HEK293T (cell line): ENCODE measurements at regions not wholly inside any gene's neighbourhood (a gene's known extent, or its start where the extent isn't known, plus 50 kb on each side); places are given as distances from the start of the nearest gene placed in this dataset.

Experiments
- ARNT ChIP-seq: fragments of 450-650 bp; IDR thresholded peaks from 2 replicates; pipeline ENCODE4 v1.6.1; 2017; ENCODE audit warnings: mild to moderate bottlenecking
- BHLHE40 ChIP-seq: fragments of 450-650 bp; IDR thresholded peaks from 2 replicates; pipeline ENCODE4 v1.6.1; 2016; ENCODE audit warnings: mild to moderate bottlenecking, moderate library complexity, borderline replicate concordance
- ELF4 ChIP-seq: fragments of 450-650 bp; IDR thresholded peaks from 2 replicates; pipeline ENCODE4 v1.6.1; 2017; ENCODE audit warnings: antibody characterized with exemption
- HDGF ChIP-seq: fragments of 450-650 bp; IDR thresholded peaks from 2 replicates; pipeline ENCODE4 v1.6.1; 2017; ENCODE audit warnings: antibody characterized with exemption, borderline replicate concordance
- LEF1 ChIP-seq: fragments of 450-650 bp; IDR thresholded peaks from 2 replicates; pipeline ENCODE4 v1.6.1; 2017; ENCODE audit warnings: mild to moderate bottlenecking, borderline replicate concordance
- SP1 ChIP-seq: fragments of 450-650 bp; IDR thresholded peaks from 2 replicates; pipeline ENCODE4 v1.6.1; 2017
- SUZ12 ChIP-seq: fragments of 450-650 bp; IDR thresholded peaks from 2 replicates; pipeline ENCODE4 v1.6.1; 2016; ENCODE audit warnings: mild to moderate bottlenecking
- TARDBP ChIP-seq: fragments of 450-650 bp; IDR thresholded peaks from 2 replicates; pipeline ENCODE4 v1.6.1; 2016
- TF ChIP-seq, protein P1 (sequence below): fragments of 450-650 bp; IDR thresholded peaks from 2 replicates; pipeline ENCODE4 v1.6.1; 2016

DNA sequence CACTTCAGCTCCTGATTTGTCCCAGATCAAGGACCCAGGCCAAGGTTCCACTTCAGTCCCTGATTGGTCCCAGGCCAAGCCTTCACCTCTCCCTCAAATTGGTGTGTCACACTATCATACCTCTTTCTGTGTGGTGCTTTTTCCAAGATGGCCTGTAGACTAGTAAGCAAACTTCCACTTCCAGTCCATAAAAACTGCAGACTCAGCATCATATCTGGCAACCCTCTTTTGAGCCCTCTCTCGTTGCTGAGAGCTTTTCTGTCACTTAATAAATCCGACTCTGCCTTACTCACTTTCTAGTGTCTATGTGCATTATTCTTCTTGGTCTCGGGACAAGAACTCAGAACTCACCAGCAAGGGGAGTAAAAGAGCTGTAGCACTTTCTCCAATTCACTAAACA is 1395.1 kb downstream of the LRFN5 start:
- no peak for TF ChIP-seq BHLHE40
- no peak for TF ChIP-seq HDGF
- TF ChIP-seq TARDBP: no peak
- TF ChIP-seq ELF4: no peak
- TF ChIP-seq SP1: no peak
- TF ChIP-seq LEF1: no peak
- TF ChIP-seq ARNT: no peak
- TF ChIP-seq, protein P1, sequence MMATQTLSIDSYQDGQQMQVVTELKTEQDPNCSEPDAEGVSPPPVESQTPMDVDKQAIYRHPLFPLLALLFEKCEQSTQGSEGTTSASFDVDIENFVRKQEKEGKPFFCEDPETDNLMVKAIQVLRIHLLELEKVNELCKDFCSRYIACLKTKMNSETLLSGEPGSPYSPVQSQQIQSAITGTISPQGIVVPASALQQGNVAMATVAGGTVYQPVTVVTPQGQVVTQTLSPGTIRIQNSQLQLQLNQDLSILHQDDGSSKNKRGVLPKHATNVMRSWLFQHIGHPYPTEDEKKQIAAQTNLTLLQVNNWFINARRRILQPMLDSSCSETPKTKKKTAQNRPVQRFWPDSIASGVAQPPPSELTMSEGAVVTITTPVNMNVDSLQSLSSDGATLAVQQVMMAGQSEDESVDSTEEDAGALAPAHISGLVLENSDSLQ: no peak
- TF ChIP-seq SUZ12: no peak
